Thoracic aorta (tissue), 2 donors: ENCODE measurements at regions not wholly inside any gene's neighbourhood (a gene's known extent, or its start where the extent isn't known, plus 50 kb on each side); places are given as distances from the start of the nearest gene placed in this dataset.

ENCODE experiments used
- ATAC-seq: fragments of 150-250 bp; one replicate; pipeline ENCODE4 v1.8.0; 2017; ENCODE audit warnings: low read depth; ENCODE audit not compliant: insufficient number of reproducible peaks, low FRiP score
- DNase-seq: peaks from one replicate; pipeline ENCODE4 v3.0.0-alpha.2; 2020; ENCODE audit warnings: low spot score
- H3K27ac ChIP-seq, 2 donors: fragments of 200-600 bp; sonication (generic); 1 replicate in 1 of 2; 2 replicates in 1 of 2; pipeline ENCODE4 v1.5.1; 2016; ENCODE audit warnings: mild to moderate bottlenecking in 2 of 2, moderate library complexity in 2 of 2
- H3K27me3 ChIP-seq: fragments of 200-600 bp; sonication (generic); replicated peaks from 2 replicates; pipeline ENCODE4 v1.6.0; 2016; ENCODE audit warnings: mild to moderate bottlenecking; ENCODE audit not compliant: insufficient read depth
- H3K36me3 ChIP-seq: fragments of 200-600 bp; sonication (generic); one replicate; pipeline ENCODE4 v1.5.1; 2016
- H3K4me1 ChIP-seq, 2 donors: fragments of 200-600 bp; sonication (generic); 1 replicate in 1 of 2; 2 replicates in 1 of 2; pipeline versions ENCODE4 v1.5.1 to v1.6.0; 2016; ENCODE audit warnings: low read depth in 2 of 2, mild to moderate bottlenecking in 1 of 2; ENCODE audit not compliant: control insufficient read depth in 1 of 2
- H3K4me3 ChIP-seq: fragments of 200-600 bp; sonication (generic); 2 replicates; pipeline ENCODE4 v1.5.1; 2016; ENCODE audit warnings: mild to moderate bottlenecking
- H3K9me3 ChIP-seq: fragments of 200-600 bp; sonication (generic); 2 replicates; pipeline ENCODE4 v1.5.1; 2016
- CTCF ChIP-seq: fragments of 200-600 bp; sonication (generic); IDR thresholded peaks from one replicate; pipeline ENCODE4 v1.5.1; 2019; ENCODE audit warnings: antibody characterized with exemption

GRCh38 chr11:109945626-109946321 is 147.4 kb upstream of the ZC3H12C start:
- Histone ChIP-seq H3K9me3 (no peaks in the 10 kb centered on the region), H3K4me1 (no peaks in the 10 kb centered on the region), H3K27me3 (no peaks in the 10 kb centered on the region), H3K27ac (peak overlapping the region; percentile 59 to 67), H3K36me3 (no peaks in the 10 kb centered on the region), H3K4me3 (peak overlapping the region; percentile 53)
- peak; percentile 42 for ATAC-seq
- no peak for DNase-seq
- TF ChIP-seq CTCF = no peak

GRCh38 chr11:109946322-109946846 is 146.8 kb upstream of the ZC3H12C start:
- Histone ChIP-seq H3K4me3 (peak overlapping the region; percentile 53), H3K4me1 (no peaks in the 10 kb centered on the region), H3K9me3 (no peaks in the 10 kb centered on the region), H3K27me3 (no peaks in the 10 kb centered on the region), H3K36me3 (no peaks in the 10 kb centered on the region), H3K27ac (peak overlapping the region; percentile 59 to 67)
- DNase-seq = peak; percentile 75
- ATAC-seq = peak; percentile 92
- peak; percentile 84 for TF ChIP-seq CTCF

GRCh38 chr11:109954534-109954933 is 138.7 kb upstream of the ZC3H12C start:
- no peak for TF ChIP-seq CTCF
- Histone ChIP-seq H3K27me3 (no peaks in the 10 kb centered on the region), H3K4me1 (no peaks in the 10 kb centered on the region), H3K27ac (no peak overlapping the region), H3K9me3 (no peaks in the 10 kb centered on the region), H3K4me3 (no peak overlapping the region), H3K36me3 (no peaks in the 10 kb centered on the region)
- DNase-seq (no peak), ATAC-seq (no peak)

GRCh38 chr11:109956124-109956793 is 136.9 kb upstream of the ZC3H12C start:
- no peak overlapping the region for H3K4me3 ChIP-seq
- H3K27me3 ChIP-seq = no peaks in the 10 kb centered on the region
- no peak overlapping the region for H3K27ac ChIP-seq
- DNase-seq (no peak), ATAC-seq (no peak)
- no peaks in the 10 kb centered on the region for H3K9me3 ChIP-seq
- H3K4me1 ChIP-seq = no peaks in the 10 kb centered on the region
- H3K36me3 ChIP-seq = no peaks in the 10 kb centered on the region
- no peak for TF ChIP-seq CTCF

- Histone ChIP-seq H3K4me3 (no peak overlapping the region), H3K27ac (no peak overlapping the region), H3K36me3 (no peaks in the 10 kb centered on the region), H3K27me3 (no peaks in the 10 kb centered on the region), H3K9me3 (no peaks in the 10 kb centered on the region), H3K4me1 (no peaks in the 10 kb centered on the region)
- no peak for TF ChIP-seq CTCF
- ATAC-seq (no peak), DNase-seq (no peak)
Observed at GRCh38 chr11:109957000-109957399, 136.2 kb upstream of the ZC3H12C start.
